NB4 (cell line): ENCODE measurements at regions not wholly inside any gene's neighbourhood (a gene's known extent, or its start where the extent isn't known, plus 50 kb on each side); places are given as distances from the start of the nearest gene placed in this dataset.

Experiments used
- TF ChIP-seq, protein P1 (sequence below): IDR thresholded peaks from 2 replicates; pipeline ENCODE4 v1.6.1; 2011; ENCODE audit warnings: low read depth, low read length
- TF ChIP-seq, protein P2 (sequence below): IDR thresholded peaks from one replicate; pipeline ENCODE4 v1.5.1; 2012; ENCODE audit warnings: low read depth, low read length

DNA sequence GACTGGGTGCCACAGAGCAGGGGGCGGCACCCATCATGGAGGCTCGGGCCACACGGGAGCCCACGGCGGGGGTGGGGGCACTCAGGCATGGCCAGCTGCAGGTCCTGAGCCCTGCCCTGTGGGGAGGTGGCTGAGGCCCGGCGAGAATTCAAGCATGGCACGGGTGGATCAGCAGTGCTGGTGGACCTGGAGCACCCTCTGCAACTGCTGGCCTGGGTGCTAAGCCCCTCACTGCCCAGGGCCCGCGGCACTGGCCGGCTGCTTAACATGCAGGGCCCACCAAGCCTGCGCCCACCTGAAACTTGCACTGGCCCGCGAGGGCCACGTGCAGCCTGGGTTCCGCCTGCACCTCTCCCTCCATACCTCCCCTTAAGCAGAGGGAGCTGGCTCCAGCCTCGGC, 258.6 kb downstream of the CENPC start:
- TF ChIP-seq, protein P1, sequence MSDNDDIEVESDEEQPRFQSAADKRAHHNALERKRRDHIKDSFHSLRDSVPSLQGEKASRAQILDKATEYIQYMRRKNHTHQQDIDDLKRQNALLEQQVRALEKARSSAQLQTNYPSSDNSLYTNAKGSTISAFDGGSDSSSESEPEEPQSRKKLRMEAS, result no peak
- TF ChIP-seq, protein P2, sequence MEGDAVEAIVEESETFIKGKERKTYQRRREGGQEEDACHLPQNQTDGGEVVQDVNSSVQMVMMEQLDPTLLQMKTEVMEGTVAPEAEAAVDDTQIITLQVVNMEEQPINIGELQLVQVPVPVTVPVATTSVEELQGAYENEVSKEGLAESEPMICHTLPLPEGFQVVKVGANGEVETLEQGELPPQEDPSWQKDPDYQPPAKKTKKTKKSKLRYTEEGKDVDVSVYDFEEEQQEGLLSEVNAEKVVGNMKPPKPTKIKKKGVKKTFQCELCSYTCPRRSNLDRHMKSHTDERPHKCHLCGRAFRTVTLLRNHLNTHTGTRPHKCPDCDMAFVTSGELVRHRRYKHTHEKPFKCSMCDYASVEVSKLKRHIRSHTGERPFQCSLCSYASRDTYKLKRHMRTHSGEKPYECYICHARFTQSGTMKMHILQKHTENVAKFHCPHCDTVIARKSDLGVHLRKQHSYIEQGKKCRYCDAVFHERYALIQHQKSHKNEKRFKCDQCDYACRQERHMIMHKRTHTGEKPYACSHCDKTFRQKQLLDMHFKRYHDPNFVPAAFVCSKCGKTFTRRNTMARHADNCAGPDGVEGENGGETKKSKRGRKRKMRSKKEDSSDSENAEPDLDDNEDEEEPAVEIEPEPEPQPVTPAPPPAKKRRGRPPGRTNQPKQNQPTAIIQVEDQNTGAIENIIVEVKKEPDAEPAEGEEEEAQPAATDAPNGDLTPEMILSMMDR, result no peak
